ENCODE measurements at regions not wholly inside any gene's neighbourhood (a gene's known extent, or its start where the extent isn't known, plus 50 kb on each side); places are given as distances from the start of the nearest gene placed in this dataset.

DNA sequence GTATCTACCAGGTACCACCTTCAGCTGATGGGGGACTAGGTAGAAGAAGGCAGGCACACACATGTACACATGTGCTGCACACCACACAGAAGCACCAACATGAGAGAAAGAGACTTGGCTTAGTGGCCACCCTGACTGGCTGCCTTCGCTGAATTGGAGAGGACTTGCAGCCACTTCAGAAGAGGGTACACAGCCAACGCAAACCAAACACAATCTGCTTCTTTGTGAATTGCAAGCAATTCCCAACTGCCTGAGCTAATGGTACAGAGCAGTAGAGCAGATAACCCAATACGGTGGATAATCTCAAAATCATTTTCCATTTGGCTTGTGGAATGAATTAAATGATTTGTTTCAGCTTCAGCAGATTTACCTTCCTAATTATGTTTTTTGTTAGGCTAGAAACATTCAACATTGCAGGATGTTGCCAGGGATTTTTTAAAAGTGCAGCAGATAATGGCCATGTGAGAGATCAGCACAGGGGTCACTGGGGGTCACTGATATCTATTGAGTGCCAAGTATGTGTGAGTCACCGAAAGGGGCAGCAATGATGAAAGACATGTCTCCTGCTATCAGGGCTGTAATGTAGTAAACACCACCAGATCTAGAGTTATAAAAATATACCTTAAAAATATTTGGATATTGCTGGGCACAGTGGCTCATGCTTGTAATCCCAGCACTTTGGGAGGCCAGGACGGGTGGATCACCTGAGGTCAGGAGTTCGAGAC, 652.6 kb downstream of the BCL11A start:
- DNase-seq, result peak; percentile 78

DNA sequence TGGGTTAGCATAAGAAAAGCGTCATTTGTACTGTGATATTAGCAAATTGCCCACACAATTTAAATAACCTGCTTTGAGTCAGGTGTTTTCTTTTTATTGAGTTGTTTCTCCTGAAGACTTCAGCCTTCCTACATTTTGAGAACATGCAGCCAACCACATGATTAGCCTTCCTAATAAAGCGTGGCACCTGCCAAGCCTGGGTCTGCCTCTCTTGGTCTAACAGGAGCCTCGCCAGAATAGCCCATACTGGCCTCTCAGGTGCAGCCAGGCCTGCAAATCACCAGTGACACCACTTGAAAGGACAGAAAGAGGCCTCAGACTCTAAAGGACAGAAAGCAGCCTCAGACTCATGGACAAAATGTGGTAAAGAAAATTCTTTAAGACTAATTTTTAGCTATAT, 653.8 kb downstream of the BCL11A start:
- peak; percentile 5 for DNase-seq

DNA sequence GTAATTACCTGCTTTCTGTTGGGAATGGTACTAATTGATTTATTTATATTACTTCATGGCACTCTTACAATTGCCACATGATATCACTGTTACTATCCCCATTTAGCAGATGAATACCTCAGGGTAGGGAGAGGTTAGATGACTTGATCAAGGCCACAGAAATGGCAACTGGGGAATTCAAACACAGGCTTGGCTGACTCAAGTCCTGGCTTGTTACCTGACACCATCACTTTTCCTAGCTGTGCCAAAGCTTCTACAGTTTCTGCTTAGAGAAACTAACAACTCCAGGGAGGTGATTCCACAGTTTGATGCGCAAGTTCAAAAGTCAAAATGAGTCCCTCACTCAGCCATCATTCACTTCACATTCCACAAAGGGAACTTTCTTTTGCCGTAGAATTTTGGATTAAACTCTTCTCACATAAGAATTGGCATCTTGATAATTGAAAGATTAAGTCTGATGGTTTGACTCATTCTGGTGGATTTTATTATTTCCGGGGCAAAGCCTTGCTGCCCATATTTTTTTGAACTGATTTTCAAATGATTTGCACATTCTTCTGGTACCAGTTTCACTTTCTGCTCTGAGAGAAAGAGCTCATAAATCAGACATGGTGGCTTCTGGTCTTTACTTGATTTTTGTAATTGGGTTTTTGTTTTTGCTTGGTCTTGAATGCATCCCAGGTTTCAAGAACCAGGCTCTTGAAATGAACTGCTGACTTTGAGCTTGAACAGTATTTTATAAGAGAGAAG, 656.8 kb downstream of the BCL11A start:
- peak; percentile 9 for DNase-seq

DNA sequence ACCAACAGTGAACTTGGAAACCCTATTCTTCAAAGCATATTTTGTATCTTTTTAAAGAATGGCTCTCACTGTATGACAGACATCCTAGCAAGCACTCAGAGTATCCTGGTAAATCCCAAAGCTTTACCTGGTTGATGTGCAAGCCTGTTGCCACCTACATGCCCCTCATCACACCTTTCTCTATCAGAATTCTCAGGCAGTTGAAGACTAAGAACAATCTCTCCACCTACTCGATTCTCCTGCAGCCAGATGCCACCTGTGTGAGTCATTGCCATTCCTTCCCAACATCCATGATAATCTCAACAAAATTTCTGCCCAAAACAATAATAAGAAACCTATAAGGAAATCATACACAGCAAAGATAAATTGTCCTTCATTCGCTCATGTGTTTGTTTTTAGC, 659.8 kb downstream of the BCL11A start:
- no peak for DNase-seq

DNA sequence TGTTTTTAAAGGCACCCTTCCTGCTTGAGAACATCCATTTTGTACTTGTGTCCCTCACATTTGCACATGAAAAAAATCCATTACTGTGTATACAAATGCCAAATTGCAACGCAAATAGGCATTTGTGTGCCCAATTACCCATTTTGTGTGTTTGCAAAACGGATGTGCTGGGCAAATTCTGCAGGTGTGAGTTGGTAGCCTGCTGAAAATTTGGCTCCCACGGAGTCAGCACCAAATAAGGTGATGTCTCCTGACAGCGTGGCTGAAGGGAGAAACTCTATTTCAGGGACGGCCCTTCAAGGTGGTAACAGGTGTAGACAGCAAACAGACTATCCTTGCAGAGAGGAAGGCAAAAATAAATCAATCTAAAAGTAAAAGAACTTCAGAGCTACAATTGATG, 661.1 kb downstream of the BCL11A start:
- DNase-seq, result peak; percentile 46

DNA sequence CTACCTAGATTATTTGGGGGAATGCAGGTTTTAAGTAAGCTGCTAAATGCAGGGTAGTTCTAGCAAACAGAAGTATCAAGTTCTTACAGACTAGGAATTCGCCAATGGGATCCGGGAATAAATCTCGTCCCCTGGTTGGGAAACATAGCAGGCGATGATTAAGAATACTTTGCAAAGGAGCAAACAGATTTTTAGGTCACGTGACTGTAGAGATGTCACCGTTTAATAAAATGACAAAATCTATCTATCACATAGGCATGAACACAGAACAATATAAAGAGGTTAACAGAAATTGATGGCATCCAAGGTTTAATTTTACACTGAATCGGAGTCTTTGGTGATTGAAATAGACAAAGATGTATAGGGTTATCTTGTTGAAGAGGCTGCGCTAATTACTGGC, 664.1 kb downstream of the BCL11A start:
- DNase-seq, result no peak

DNA sequence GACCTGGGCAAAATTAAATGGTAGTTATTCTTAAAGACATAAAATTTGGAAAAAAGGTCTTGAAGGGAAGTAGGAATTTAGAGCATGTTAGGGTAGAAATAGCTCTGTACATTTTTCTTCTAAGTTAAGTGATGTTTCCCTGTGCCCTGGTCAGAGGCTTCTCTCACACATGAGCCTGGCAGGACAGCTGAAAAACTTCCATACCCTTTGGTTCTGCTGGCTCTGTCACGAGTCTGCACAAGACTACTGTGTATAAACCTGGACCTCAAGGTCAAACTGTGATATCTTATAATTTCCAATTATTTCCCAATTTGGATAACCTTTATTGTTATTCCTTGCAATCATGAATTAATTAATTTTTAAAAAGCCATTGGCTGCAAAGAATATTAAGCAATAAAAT, 664.7 kb downstream of the BCL11A start:
- no peak for DNase-seq

DNA sequence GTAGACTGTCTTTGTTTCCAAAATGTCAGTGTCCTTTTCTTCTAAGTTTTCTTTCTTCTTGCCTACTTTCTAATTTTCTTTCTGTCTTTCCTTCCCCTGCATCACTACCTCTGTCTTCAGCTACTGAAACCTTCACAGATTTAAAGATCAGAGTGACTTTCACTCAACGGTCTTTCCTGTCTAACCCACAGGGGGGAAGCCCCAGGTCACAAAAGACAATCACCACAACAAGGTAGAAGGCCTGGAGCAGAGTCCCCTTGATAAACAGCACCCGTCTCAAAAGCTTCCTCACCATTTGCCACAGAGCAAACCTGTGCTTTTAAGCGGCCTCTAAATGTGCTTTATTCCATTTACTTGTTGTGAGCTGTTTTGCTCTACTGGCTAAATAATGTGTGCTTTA, 665.4 kb downstream of the BCL11A start:
- no peak for DNase-seq

DNA sequence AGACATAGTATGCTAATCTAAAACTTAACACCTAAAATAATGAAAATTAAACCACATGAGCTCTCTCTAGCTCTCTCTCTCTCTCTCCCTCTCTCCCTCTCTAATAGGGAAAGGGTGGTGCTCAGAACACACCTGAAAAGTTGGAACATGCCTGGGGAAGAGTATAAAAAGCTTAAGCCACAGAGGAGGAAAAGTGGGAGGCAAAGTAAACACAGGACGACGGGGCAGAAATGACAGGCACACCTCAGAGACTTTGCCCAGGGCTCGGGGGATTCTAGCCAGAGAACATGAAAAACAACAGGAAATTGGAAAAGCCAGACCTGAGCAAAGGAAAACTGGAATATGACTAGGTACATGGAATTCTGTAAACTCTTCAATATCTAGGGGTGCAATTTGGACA, 666.1 kb downstream of the BCL11A start:
- DNase-seq, result no peak

DNA sequence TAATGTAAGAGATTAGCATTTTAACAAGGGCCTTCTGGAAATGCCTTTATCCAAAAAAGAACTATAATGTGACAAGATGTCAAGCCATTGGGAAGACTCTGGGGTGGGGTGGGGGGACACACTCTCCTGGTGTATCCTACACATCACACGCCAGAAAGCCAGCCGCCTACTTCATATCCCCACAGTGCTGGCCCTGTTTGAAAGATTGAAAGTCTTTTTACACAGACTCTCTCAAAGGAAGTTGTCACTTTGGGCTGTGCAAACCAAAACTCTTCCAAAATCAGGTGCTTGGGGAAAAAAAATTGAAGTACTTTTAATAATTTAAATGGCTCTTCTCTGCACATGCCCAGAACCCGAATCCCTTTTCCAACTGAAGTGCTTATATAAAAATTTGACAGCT, 666.7 kb downstream of the BCL11A start:
- no peak for DNase-seq

DNA sequence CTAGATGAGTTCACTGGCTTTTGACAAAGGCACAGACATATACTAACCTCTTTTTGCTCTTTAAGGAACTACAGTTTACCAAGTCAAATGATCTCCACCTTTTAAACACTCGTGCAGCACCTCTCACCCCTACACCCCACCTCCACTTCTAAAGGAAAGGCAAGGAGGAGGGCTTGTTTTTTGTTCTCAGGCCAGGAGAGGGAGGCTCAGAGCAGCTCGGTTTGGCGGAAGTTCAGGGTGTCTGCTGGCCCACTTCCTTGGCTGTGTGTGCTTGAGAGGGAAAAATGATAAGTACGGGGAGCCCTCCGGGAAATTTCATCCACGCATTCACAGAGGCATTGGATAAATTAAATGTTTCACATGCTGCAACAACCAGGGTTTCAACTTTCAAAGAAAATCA, 667.9 kb downstream of the BCL11A start:
- no peak for DNase-seq

DNA sequence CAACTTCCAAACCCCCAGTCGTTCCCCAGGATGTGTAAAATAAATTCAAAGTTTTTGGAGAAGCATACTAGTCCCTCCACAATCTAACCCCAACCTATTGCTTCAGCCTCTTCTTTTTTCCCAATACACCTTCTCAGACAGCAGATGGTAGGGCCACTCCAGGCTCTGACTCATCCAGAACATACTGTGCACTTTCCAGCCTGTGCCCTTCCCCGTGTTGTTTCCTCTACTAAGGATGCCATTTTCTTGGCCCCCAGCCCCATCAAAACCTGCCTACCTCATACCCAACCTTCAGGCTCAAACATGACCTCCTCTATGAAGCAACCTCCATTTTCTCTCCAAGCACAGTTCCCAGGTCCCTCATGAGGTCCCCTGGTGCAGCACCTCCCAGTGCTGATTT, 669.3 kb downstream of the BCL11A start:
- no peak for DNase-seq

DNA sequence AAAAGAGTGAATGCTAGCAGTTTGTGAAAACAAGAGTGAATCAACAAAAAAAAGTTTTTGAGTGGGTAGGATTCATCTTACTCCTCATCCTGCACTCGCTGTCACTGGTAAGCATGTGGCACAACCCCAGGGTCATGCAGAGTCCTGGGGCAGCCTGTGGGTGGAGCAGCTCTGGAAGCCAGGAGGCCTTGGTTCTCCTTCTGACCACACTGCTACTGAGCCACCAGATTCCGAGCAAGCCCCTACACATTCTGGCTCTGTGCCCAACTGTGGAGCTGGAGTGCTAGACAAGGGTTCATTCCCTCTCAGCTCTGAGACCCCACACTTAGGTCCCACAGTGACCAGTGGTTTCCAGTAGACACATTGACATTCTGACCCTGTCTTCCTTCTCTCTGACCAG, 670.6 kb downstream of the BCL11A start:
- DNase-seq, result no peak

DNA sequence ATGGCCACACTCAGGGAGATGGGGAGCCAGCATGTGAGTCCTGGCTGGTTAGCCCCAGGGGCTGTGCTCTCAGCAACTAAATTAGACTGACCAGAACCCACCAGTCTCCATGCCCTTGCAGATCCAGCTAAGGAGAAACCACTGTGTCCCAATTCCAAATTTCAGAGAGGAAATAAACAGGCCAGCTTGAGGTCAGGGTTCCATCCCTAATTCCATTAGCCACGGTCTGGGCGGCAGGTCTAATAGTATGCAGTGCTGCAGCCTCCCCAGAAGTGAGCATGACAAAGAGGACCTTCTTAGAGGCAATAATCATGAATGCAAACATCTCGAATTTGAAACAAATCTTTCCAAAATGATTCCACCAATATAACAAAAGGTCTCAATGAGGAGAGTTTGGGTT, 671.2 kb downstream of the BCL11A start:
- DNase-seq, result no peak

DNA sequence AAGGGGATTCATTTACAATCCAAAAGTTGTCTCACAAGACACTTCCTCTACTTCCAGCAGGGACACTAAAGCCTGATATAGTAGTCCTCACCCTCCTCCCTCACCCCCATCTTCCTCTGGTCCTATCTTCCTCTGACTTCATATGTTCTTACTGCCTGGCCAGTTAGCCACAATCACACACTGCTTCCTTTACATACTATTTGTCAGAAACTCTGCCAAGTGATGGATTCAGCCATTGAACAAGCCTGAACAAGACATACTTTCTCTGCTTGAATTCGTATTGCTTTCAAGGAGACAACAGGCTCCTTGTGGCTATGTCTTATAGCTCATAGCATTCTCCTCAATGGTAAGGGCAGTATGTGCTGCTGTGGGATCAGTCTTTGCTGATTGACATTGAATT, 672.2 kb downstream of the BCL11A start:
- DNase-seq, result no peak

DNA sequence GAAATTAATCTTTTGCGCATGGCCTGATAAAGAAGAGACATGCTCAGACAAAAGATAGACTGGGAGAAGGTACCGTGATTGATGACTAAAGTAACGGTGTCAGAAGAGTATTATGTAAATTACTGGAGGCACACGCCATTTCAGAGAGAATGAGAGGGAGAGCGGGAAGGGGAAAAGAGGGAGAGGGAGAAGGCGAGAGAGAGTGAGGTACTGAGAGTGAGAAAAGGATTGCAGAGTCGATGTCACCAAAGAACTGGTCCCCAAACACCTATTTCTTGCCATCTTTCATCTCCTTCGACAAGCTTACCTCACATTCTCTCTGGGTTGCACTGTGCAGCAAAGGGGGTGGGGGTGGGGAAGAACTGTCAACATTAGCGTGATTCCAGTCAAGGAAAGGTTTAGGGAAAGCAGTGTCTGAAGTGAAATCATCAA, 673.7 kb downstream of the BCL11A start:
- no peak for DNase-seq

DNA sequence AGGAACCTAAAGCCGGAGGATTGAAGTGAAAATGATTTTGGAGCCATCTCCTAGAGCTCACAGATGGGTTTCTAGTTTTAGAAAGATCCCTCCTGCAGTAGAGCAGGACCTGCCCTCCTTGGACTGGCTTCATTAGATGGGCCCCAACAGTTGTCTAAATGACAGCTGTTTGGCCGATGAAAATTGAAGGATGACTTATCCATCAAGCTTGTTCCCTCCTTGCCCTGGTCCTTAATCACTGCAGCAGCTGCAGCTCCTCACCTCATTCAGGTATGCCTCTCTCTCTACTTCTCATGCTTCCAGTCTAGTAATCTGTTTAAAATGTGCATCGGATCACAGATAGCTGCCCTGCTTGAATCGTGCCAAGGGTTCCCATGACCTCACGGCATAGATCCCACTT, 677.6 kb downstream of the BCL11A start:
- DNase-seq, result no peak

DNA sequence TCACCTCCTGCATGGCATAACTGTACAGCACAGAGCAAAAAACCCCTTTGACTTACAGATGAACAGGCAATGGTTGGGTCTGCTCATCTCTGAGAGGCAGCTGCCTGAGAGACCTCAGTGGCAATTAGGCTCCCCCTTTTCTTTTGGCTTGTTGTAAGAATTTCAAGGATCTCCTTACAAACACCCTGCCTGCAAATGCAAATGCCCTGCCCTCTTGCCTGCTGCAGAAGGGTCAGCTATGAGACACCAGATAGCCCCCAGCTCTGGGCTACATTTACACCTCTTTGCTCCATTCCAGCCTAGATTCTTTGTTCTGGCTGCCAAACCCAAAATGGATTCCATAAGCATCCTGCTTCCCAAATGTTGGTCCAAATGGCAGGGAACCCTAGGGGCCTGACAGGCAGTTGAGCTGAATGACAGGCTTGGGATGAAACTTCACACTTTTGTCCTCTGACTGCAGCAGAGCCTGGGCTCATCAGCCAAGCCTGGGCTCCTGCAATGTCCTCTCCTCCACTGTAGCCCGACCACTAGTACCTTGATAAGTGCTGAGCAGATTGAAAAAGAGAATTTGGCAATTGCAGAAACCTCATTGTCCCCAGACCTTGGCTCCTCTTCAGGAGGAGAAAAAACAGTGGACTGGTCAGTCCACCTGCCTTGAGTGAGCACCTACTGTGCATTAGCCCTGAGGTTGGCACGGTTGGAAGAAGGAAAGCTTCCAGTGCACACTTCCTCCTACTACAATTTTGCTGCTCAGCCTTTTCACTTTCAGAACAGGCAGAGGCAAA, 678.3 kb downstream of the BCL11A start:
- DNase-seq, result no peak

DNA sequence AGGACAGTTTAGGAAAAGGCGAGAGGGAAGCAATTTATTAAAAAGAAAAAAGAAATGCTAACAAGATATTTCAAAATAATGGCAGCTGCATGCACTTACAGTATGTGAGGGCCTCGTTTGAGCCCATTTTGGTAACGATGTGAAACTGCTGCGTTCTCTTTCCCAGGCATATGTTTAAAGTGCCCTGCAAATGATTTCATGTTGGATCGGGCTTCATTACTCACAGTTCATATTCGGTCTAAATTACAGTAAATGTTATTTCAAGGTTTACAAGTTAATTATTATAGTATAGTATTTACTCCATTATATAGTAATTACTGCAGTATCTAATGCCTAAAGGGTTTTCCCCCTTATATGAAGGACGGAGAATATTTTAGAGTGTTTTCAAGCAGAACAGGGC, 679.1 kb downstream of the BCL11A start:
- no peak for DNase-seq

DNA sequence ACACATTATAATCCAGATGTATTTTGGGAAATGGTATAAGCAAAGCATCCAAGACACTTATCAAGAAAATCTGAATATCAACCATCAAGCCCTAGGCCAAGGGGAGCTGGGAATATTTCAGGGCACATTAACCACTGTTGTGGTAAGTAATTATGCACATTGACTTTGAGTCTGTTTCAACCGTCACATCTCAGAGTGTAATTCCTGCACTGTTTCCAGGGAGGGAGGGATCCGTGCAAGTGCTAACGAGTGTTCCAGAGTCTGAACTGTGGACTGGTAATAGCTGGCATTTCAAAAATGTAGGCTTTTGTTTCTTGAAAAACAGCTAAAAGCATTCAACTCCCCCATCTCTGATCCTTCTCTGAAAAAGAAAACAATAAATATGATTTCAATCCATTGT, 681.6 kb downstream of the BCL11A start:
- DNase-seq, result no peak

DNA sequence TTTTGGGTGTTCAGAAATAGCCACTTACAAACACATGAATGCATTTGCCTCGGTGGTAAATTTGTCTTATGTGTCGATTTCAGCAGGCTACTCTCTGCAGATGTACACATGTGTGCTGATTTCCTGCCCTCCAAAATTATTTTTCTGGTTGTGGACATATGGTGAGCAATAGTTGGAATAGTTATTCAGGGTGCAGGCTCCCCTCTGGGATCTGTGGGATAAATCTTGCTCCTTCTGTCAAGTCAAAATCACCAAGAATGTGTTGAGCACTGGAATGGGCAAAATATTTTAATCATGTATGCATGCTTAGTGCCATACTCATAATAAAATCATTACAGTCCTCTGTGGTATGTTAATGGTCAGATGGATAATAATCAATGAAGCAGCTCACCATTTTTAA, 684.5 kb downstream of the BCL11A start:
- no peak for DNase-seq

DNA sequence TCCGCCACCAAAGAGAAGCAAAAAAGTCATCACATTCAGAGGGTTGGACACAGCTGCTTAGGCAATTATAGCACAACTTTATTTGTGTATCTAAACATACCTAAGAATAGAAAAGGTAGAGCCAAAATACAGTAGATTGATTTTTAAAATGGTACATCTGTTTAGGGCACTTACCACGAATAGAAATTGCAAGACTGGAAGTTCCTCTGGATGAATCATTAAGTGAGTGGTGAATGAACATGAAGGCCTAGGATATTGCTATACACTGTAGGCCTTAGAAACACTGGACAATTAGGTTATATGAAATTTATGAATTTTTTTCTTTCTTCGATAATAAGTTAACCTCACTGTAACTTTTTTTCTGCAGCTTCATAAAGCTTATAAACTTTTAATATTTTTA, 687.0 kb downstream of the BCL11A start:
- no peak for DNase-seq

DNA sequence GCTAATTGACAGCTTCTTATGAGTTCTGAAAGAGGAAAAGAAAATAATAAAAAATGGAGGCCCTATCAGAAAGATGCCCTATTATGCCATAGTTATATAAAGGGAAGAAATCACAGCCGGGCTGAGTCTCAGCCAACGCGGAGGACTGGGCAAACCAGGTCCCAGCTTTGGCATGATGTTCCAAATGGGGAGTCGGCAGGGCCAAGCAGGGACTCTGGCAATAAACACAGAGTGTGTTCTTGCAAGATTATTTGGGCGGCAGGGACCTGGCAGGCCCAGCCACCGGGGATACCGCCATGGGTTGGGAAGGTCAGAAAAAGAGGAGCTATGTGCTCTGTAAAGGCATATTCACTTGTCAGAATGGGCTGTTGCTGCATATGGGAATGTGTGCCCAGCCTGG, 694.9 kb downstream of the BCL11A start:
- no peak for DNase-seq

DNA sequence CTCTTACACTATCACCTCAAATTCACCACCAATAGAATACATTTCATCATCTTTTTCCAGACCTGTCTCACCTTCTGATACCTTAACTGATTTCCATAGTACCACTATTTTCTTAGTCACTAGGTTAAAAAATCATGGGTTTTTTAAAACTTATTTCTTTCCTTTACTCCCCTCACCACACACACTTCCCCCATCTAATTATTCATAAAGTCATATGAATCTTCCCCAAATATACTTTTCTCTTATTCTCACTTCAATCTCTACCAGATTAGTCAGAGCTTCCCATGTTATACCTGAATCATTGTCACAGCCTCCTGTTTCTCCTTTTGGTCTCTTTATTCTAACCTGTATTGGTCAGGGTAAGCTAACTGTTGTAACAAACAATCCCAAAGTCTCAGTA, 696.3 kb downstream of the BCL11A start:
- DNase-seq, result no peak

All from DMS153 (cell line).